ENCODE measurements at regions not wholly inside any gene's neighbourhood (a gene's known extent, or its start where the extent isn't known, plus 50 kb on each side); places are given as distances from the start of the nearest gene placed in this dataset.

DNA sequence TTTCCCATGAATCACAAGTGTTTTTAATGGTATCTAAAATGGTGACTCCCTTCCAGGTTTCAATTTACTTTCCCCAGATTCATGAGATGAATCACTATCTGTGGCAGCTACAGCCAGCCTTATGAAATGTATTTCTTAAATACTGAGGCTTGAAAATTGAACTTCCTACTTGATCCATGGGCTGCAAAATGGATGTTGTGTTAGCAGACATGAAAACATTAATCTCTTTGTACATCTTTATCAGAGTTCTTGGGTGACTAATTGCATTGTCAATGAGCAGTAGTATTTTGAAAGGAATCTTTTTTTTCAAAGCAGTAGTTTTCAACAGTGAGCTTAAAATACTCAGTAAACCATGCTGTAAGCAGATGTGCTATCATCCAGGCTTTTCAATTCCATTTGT, 250.8 kb downstream of the SLC6A15 start:
- DNase-seq, result no peak

- DNase-seq, result no peak
These were observed 252.5 kb downstream of the SLC6A15 start for GRCh38 chr12:84660139-84660538.

DNA sequence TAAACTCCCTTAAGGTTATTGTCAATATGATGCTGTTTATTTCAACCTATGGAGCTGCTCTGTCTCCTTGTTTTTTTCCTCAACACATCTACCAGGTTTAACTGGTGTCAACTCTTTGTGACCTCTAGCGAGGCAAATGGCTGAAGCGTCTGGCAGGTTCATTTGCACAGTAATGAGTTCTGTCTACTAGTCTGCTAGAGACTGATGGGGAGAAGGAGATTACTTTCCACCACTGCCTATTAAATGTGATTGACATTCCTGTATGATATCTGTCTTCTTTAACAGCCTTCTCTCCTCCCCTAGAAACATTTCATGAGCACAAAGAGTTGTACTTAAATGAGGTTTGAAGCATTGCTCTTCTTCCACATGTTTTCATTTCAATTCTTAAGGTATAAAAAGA, 253.7 kb downstream of the SLC6A15 start:
- DNase-seq, result no peak

DNA sequence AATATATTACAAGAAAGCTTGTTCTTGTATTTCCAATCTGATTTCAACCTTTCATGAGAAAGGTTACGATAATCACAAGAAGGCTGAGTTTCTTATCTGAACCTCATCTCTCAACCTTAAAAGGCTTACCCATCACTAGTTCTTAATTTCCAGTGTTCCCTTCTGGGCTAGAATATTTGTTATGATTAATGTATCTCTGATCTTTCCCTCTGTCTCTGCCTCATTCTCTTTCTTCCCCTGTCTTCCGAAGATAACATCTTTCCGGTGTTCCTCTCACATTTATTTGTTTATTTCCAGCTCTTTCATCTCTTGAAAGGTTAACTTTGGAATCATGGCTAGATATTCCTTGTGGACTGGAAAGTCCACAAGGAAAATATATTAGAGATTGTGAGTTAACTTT, 255.9 kb downstream of the SLC6A15 start:
- DNase-seq, result no peak

DNA sequence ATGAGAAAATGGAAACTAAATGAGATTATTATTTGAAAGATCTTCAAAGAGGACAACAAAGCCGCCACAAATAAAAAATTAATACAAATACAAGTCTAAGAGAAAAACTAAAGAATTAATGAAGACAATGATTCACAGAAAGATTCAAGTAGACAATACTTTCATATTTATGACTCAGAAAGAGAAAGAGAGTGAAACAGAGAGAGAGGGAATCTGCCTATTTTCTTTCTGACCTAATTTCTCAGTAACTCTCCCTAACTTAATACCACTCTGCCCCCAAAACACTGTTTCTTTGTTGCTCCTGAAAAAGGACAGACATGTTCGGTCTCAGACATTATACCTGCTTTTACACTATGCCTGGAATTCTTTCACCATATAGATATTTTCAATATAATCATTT, 259.1 kb downstream of the SLC6A15 start:
- DNase-seq, result no peak

- no peak for DNase-seq
These were observed 264.2 kb downstream of the SLC6A15 start for GRCh38 chr12:84648425-84648824.

DNA sequence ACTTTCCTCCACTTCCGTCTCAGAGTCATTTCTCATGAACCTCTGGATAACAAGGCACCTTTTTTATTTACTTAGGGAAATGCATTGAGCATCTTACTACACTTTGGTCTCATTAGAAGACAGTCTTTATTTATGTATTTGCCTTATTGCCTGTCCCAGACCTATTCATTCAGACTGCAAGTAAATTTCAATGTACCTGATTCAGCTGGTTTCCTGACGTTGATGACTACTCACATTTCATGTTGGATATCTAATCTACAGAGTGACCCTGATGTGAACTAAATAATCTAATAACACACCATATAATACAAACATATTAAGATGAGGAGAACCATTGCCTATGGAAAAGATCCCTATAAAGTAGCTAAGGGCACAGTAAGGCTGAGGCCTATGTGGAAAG, 267.7 kb downstream of the SLC6A15 start:
- DNase-seq, result no peak

DNA sequence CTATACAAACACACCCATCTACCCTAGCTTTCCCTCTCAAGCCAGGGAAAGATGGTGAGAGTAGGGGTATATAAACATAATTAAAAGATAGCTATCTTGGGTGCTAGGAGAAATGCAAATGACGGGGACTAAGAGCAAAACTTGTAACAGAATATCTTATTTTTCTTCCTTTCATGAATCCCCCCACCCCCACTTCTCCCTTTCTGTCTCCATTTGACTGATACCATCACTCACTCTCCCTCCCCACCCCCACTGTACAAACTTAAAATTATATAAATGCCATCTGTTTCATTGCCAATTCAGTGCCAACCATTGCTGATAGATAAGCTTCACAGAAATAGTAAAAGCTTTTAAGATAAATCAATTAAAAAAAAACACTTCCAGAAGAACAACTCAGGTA, 268.6 kb downstream of the SLC6A15 start:
- no peak for DNase-seq

GRCh38 chr12:84641940-84642545, 270.6 kb downstream of the SLC6A15 start:
- DNase-seq, result no peak

DNA sequence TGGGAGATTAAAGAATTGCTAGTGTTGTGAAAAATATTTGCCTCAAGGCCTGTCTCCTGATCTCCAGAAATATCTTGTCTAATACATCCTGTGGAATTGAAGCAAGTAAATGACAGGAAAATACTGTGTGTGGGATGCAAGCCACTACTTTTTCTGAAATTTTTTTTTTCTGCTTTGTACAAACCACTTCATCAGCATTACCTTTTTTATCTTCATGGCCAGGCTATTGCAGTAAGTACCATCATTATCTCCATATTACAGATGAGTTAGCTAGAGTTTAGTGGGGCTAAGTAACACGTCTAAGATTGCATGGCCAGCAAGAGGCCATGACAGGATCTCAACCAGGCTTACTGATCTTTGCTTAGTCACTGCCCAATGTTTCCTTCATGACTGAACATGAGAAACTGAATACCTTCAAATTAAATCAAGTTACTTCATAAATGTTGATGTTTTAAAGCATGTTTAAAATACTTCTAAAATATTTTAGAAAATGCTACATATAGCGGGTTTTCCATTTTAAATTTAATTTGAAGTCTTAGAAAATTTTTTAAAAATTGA, 273.7 kb downstream of the SLC6A15 start:
- no peak for DNase-seq

DNA sequence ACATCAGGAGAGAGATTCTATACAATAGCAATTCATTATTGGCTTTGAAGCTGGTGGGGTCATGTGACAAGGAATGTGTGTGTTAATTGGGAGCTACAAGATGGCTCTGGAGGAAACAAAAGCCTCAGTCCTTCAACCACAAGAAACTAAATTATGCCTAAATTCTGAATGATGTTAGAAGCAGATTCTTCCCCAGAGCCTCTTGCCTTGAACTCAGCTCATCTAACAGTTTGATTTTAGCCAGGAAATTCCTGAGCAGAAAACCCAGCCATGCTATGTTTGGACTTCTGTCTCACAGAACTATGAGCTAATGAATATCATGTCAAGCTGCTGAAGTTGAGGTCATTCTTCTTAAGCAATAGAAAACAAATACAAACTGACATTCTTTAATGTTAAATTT, 274.7 kb downstream of the SLC6A15 start:
- DNase-seq, result no peak

- no peak for DNase-seq
These were observed 275.8 kb downstream of the SLC6A15 start for GRCh38 chr12:84636801-84637290.

- DNase-seq, result no peak
These were observed 278.1 kb downstream of the SLC6A15 start for GRCh38 chr12:84634526-84634925.

- peak; percentile 65 for DNase-seq
These were observed 280.0 kb downstream of the SLC6A15 start for GRCh38 chr12:84632556-84632955.

- no peak for DNase-seq
These were observed 281.6 kb downstream of the SLC6A15 start for GRCh38 chr12:84631020-84631419.

DNA sequence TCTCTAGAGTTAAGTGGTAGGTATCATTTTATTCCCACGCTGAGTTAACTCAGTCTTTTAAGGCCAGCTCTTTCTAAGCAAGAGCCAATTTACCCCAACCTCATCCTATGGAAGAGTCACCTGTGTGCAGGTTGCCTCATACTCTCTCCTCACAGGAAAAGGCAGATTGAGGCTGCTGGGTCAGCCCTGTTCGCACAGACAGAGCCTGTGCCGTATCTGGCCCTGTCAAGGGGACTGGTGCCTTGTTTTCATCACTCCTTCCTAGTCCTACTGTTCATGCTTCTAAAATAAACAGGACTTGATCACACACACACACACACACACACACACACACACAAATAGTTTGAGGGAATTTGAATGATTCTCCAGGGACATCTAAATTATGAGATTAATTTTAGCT, 285.0 kb downstream of the SLC6A15 start:
- DNase-seq, result no peak

GRCh38 chr12:84624601-84625000, 288.0 kb downstream of the SLC6A15 start:
- no peak for DNase-seq

DNA sequence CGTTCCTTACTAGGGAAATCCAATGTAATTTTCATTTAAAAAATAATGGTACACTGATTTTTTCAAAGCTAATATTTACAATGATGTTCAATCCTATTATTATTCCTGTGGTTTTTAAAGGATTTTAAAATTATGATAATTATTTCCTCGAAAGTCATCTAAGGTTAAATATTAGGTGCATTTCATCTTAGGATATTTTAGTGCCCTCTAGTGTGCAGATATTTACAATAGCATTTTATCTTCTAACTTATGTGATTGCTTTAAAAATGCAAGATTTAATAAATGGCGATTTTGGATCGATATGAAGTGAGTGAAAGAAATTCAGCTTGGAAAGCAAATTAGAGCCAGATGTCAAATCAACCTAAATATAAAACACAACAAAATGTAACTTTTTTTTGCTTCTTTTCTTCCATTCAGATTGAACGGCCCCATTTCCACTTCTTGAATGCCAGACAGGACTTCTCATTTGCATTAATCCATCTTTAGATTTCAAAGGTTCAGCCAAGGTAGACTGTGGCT, 293.5 kb downstream of the SLC6A15 start:
- no peak for DNase-seq

DNA sequence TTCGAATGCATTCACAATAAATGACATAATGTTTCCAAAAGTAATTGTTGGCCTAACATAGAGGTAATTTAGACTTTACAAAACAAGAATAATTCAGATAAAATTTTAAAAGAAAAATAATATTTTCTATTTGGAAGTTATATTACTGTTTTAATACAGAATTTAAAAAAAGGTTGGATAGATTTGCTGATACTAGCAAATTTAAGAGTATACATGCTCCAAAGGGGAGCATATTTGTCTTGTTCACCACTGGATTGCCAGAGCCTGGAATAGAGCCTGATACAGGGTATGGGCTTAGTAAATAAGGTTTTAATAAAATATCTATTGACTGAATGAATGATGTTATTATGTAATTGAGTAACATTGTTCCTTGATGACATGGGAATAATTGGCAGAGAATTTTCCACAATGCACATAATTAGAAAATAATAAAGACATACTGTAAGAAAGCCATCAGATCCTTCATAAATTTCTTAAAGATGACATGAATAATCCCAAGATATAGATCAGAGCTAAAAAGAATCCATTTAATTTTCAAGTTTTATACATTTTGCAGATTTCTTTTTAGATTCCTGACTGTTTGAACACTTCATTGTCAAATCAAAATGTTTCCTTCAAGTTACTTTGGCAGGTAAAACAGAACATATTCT, 305.3 kb downstream of the SLC6A15 start:
- DNase-seq, result no peak

DNA sequence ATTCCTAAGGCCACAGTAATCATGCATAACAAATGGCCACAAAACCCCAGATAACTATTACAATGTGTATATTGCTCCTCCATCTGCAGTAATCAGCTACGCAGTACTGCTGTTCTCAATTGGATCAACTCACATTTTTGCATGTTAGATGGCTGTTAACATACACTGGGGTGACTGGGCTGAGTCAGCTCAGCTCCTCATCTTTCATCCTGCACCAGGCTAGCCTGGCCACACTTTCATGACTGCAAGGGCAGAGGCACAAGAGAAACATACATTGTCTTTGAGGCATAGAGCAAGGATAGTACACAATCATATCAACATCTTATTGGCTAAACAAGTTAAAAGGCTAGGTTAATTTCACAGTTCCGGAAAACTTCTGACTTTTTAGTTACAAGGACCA, 306.6 kb downstream of the SLC6A15 start:
- DNase-seq, result no peak

- no peak for DNase-seq
These were observed 308.0 kb downstream of the SLC6A15 start for GRCh38 chr12:84604551-84604950.

DNA sequence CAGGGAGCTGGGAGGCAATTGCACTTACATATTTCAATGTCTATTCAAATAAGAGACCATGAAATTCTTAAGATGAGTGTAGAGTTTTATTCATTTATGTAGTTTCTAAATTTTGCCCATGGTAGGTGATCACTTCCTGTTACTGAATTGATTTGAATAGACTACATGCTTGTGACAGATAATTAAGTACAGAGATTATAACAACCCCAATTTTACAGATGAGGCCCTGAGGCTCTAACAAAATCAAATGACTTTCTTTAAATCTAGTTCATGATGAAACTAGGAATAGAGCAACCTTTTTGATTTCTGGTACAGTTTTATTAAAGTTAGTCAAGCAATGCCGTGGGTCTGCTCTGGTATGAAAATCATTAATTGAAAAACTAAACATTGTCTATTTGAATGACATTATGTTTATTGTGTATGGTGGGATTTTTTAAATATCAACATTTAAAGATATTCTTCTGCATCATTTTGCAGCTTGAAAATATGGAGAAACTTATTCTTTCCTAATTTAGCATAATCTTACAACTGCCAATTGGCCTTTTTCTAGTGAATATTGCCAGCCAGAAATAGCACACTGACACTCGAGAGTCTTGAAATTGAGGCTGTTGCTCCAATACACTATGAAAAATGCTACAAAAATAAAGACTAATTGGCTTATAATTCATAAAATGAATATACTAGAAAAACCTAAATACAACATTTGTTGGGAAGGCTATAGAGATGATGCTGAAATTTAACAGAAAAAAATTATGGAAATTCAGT, 308.9 kb downstream of the SLC6A15 start:
- no peak for DNase-seq

DNA sequence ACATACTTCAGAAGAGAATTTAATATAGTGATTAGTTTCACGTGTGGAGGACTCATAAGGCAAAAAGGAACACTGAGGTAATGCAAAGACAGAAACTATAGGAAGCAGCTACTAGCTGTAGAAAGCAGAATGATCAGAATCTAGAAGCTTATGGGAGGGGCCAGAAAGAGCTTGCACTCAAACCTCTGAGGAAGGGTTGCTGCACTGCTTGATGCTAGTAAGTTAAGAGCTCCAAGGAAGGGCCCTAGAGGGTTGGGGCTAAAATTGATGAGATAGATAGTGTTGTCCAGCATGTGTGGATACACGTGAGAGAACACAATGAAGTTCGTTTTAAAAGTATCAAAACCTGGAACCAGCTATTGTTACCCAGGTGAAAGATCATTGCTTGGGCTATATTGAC, 311.1 kb downstream of the SLC6A15 start:
- DNase-seq, result no peak

GRCh38 chr12:84599539-84599938, 313.1 kb downstream of the SLC6A15 start:
- no peak for DNase-seq

All from amniotic stem cell (primary cell).